HG02885 (cell line): ENCODE measurements at regions not wholly inside any gene's neighbourhood (a gene's known extent, or its start where the extent isn't known, plus 50 kb on each side); places are given as distances from the start of the nearest gene placed in this dataset.

ENCODE experiments used
- ATAC-seq: cut with Tn5 transposase; IDR thresholded peaks from one replicate; pipeline ENCODE4 v1.9.1; 2021; ENCODE audit warnings: mild to moderate bottlenecking; ENCODE audit not compliant: unreplicated experiment, poor library complexity

DNA sequence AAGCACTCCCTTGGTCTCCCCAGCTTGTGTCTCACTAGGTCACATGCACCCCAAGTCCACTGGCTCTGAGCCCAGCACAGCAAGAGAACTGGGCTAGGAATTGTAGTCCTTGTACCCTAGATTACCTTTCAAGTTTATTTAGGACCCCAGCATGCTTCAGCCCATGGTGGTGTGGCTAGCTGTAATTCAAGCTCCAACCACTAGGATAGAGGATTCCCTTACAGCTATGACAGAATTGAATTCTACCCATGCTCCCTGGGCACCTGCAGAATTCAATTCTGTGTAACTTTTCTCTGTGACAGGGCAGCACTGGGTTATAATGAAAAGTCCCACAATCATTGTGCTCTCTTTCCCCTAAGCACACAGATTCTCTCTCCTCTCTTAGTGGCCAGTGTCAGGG lies 253.8 kb upstream of the DMD start:
- ATAC-seq: no peak

DNA sequence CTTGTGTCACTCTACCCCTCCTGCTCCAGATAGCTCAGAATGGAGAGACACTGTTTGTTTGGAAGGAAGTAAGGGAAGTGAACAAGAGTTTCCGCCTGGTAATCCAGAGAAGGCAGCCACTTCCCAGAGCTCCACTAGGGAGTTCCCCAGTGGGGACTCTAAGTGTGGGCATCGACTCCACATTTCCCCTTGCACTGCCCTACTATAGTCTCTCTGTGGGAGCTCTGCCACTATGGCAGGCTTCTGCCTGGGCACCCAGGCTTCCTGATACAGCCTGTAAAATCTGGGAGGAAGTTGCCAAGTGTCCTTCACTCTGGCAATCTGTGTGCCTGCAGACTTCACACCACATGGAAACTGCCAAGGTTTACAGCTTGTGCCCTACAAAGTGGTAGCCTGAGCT lies 245.8 kb upstream of the DMD start:
- ATAC-seq: no peak

DNA sequence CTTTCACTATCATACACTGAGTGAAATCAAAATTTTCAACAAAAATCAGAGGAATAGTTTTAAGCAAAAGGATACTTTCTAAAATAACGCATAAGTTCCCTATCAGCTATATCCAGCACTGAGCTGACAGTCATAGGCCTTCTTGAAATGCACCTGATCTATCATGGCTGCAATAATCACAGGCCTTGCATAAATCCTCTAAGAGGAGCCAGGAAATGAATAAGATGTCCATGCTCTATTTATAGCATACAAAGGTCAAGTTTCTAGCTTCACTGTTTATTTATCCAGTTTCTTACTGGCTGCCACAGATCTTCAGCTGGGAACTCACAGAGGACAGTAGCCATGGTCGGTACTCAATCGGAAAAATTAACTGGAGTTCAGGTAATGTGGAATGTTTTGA lies 235.9 kb upstream of the DMD start:
- ATAC-seq: no peak

DNA sequence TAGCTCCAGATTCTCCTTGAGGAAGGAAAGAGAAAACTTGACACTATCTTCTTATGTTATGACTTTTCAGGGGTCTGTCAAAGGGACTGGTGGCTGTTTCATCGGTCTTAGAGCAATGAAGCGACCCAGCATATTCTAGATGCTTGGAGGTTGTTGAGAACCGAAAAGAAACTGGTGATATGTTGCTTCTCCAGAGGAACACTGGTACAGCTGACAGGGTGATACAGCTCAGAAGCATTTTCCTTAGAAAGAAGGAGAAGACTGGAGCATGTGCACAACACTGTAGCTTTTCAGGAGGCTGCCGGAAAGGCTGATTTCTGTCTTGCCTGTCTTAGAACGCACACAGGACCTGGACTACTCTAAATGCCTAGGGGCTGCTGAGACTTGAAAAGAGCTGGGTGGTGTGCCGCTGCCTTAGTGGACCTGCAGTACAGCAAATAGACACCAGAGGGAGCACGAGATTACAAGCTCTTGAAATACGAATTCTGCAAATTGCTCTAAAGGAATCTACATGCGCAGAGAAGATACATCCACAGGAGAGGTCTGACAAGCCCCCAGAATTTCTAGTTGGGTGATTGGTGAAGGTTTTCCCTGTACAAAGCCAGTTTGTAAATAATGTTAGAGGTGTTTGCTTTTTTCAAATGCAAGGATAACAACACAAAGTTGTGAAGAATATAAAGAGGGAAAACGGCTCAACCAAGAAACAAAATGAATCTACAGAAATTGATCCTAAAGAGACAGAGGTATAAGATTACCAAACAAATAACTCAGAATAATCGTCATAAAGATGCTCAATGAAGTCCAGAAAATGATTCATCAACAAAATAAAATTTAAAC lies 223.1 kb upstream of the DMD start:
- peak; percentile 87 for ATAC-seq

DNA sequence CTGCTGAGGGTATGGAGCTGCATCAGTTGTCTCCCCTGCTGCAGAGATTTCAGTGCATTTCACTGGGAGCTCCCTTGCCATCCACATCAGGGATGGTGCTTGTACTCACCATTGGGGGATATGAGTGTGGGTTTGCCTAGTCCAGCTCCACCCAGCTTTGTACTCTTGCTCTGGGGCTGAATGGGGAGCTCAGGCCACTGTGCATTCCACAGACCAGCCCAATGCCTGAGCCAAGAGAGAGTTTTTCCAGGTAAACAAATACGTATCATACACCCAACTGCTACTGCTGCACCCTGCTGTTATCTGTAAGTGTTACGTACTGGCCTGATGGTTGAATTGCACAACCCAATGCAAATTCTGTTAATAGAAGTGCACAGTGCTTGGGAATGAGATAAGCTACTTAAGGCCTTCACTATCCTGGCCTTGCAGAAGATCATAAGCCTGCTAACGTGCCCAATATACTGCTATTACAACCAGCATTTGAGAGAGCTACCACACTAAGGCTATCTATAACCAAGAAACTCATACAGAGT lies 205.0 kb upstream of the DMD start:
- ATAC-seq: no peak

DNA sequence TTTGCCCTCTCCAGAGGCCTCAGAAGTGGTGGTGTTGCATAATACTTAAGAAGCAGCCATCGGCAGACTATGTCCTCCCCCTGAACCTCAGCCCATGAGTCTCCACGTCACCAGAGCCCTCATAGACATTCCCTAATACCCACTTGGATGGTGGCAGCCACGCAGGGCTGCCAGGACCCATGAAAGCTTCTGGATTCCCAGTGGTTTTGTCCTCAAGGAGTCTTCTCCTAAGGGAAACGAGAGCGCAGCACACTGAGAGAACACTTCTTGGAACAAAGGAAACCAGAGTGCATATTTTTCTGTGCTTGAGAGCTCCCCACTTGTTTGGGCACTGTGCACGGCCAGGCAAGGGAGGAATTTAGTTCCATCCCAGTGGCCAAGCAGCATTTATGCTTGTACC lies 204.1 kb upstream of the DMD start:
- no peak for ATAC-seq

DNA sequence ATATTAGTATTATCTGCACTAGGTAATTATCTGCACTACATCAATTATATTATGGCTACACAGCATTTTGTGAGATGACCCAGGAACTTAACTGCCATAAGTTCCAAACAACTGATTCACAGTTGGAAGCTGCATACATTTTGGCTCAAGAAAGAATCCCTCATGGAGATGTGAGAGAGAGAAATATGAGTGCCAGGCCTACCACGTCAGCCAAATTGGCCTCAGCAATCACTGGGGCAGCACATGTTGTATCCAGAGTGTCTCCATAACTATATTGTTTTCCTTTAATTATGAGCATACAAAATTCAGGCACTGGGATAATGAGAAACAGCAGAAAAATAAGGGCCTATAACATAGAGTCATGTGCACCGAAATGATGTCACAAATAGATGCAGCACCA lies 174.2 kb upstream of the DMD start:
- no peak for ATAC-seq

DNA sequence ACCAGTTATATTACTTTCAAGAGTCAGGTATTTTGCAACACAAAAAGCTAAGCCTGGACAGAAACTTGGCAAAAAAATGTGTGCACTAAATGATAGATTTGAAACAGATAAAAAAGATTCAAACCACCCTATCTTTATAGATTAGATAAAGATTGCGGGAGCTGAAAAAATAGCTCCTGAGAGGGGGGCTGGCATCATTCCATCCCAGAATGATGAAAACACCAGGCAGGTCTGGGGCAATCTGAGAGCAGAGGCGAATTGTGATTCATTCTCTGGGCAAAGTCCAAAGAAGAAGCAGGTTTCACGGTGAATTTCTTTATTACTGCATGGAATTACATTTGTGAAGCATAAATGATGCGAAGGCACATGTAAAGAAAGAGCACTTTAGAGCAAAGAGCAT lies 168.5 kb upstream of the DMD start:
- no peak for ATAC-seq

DNA sequence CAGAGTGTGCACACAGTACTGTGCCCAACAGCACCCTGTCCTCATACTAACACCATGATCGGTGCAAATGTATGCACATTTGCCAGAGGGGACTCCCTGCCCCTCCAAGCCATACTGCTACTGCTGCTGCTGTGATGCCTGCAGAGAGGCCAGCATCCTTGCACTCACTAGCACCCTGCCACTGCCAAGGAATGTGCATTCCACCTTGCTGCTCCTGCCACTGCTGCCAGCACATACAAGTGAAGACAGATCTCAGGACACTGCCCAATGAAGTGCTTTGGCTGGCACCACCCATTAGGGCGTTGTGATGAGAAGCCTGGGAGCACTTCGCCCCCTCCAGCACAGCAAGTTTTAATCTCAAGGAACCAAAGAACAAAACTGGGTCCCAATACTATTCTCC lies 146.3 kb upstream of the DMD start:
- no peak for ATAC-seq

DNA sequence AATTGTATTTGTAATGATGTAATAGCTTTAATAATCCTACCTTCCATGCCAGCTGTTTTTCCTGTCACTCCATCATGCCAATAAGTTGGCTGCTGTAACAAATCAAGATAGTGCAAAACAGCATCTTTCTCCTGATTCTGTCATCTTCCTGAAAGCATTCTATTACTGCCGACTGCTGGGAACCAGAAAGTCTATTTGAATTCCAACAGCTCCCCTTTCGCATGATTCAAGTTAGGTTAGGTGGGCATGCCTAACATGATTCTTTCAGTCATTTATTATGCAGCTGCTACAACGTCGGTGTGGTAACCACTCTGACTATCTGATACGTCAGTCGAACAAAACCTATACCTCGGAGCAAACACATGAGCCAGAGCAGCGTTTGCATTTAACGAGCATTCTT lies 127.9 kb upstream of the DMD start:
- no peak for ATAC-seq

DNA sequence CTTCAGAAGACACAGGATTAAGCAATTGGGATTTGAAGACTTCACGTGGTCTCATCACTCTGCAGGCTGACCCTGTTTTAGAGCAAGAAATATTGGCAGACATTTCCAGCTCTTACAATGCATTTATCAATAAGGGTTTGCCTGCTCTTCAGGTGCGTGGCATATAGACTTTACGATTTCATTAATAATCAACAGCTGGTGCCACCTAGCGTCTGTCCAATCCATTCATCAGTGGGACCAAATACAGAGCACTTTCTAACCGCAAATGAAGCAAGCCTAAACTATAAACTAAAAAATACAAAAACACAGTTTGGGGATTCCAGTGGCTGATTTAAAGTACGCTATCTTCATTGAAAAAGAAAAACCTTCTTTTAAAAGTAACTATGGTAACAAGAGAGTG lies 125.4 kb upstream of the DMD start:
- ATAC-seq: no peak

DNA sequence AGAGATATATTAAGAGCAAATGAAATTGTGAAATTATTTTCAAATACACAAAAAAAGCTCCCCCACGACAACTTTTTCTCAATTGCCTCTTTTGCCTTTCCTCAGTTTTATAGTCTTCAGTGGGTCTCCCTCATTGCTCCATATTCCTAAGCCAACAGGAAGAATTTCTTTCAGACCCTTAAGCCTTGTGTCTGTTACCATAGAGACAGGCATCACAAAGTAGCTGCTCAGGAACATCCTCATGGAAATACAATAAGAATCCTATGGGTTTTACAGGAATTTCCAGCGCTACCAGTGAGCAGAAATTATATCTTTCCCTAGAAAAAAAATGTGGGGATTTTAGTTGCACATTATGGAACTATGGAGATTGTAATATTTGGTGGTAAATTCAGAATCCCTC lies 121.9 kb upstream of the DMD start:
- ATAC-seq: no peak

DNA sequence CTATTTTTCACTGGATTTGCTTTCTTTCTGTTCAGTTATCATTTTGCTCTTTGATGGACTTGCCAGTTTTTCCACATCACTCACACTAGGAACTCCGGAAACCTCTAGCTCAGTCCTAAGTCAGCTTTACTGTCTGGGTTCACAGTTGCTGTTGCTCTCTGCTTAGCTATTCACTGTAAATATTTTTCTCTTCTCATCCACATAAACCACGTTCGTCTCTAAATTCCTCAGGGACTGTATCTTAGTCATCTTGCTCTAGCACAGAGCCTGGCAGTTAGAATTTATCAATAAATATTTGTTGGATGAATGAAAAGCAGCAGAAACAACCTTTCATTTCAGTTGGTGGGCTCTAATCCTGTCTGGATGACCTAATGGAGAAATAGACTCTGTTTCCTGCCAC lies 119.4 kb upstream of the DMD start:
- no peak for ATAC-seq

DNA sequence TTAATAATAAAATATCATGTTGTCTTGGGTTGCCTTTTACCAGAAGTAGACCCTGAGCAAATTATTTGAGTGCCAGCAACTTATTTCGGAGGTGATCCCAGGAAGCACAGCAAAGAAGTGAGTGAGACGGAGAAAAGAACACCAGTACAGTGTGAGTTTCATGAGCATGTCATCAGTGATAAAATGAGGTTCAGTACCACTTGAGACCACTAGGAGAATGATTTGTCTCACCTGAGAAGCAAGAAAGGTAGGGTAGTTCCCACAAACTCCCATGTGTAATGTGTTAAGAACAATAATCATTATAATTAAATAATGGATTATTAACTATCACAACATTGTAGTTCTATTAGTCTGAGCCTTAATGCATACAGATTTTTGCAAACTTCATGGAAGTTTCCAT lies 112.8 kb upstream of the DMD start:
- no peak for ATAC-seq

DNA sequence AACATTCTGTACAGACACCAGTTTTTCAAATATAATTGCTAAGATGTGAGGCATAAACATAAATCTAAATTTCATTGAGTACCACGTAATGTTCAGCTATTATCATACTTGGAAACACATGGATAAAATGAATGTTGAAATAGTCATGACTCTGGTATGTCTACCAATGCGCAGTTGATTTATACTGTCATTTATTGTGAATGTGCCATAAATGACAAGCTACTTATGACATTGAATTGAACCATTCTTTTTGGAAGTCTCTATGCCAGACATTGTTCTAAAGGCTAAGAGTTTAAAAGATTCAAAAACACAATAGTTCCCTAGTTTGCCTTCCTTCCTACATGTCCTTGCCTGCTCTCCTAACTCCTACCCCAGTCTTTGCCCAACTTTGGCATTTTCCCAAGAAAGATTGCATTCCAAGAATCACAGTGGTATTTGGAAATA lies 96.6 kb upstream of the DMD start:
- ATAC-seq: no peak

DNA sequence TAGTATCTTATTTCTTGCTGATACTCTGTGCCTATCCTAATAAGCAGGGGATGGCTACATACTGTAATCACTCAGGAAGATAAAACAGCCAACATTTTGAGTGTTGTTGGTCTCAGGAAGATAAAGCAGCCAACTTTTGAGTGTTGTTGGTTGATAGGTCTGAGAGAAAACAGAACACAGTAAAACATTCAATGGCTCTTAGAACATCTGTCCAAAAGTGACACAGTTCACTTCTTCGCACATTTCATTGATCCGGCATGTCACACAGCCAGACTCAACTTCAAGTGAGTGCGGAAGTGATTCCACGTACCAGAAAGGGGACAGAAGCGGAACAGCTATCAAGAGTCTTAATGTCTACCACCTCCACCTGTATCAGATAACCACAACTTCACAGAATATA lies 87.3 kb upstream of the DMD start:
- ATAC-seq: no peak

DNA sequence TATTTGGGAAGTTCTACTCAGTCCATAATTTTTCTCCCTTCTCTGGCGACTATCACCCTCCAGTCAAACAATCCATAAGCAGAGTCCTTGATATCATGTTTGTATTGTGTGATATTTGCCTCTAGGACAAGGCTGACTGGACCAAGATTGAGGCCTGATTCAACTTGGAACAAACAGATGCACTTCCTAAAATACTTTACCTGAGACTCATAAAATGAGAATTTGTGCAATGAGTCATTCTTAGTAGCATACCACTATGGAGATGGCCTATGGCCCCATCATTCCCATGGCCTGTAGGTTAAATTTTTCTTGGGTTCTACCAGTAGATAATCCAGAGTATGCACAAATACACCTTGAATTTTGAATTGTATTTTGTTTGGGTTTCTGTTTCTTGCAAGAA lies 74.2 kb upstream of the DMD start:
- ATAC-seq: no peak

DNA sequence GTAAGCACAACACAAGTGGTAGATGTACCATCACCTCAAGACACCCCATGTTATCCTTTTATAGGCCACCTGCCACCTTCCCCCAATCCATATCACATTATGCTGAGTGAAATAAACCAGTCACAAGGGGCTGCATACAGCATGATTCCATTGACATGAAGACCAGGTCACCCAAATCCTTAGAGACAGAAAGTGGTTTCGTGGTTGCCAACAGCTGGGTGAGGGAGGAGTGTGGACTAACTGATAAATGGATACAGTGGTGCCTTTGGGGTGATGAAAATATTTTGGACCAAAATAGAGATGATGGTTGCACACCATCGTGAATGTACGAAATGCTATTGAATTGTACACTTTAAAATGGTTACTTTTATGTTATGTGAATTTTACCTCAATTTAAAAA lies 65.7 kb upstream of the DMD start:
- ATAC-seq: no peak

DNA sequence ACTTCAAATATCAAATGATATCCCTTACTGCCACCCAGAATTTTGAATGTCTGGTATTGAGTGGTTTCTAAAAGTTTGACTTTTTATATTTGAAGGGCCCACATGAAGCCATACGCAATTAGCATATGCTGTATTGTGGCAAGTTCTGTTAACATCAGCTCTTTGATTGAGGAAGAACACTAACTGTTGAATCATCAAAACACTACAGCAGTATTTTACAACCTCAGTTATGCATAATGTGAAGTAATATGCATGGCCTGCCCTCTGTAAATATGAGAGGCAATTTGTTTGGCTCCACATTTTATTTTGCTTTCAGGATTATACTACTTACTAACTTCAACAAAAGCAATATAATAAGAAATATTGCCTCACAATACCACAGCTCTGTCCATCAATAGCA lies 62.2 kb upstream of the DMD start:
- ATAC-seq: no peak

DNA sequence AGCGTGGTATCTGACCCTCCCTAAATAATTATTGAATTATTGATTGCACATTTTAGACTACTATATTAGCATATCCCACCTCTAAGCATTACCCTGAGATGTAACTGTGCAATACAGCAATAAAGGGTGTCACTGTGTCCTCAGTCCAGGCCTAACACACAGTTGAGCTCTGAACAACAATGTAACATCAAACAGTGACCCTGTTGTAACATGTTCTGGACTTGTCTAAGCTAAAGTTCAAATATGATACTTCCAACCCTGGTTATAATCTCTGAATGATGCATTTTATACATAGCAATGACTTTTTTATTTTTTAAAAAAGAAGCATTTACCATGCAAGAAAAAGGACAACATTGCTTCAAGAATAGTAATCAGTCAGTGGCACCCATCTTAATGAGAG lies 61.6 kb upstream of the DMD start:
- ATAC-seq: no peak
